IMR-90 (cell line): ENCODE measurements at regions not wholly inside any gene's neighbourhood (a gene's known extent, or its start where the extent isn't known, plus 50 kb on each side); places are given as distances from the start of the nearest gene placed in this dataset.

ENCODE experiments used
- POLR2A ChIP-seq: IDR thresholded peaks from 2 replicates; pipeline ENCODE4 v1.6.1; 2012; ENCODE audit warnings: mild to moderate bottlenecking, low read depth, low read length
- RAD21 ChIP-seq: IDR thresholded peaks from 2 replicates; pipeline ENCODE4 v1.6.1; 2012; ENCODE audit warnings: low read length, improper control_type of control experiment
- TF ChIP-seq, protein P1 (sequence below): conservative IDR thresholded peaks from 2 replicates; pipeline ENCODE4 v1.5.1; 2012; ENCODE audit warnings: mild to moderate bottlenecking, low read depth, low read length, improper control_type of control experiment

- TF ChIP-seq POLR2A: no peak
- TF ChIP-seq, protein P1, sequence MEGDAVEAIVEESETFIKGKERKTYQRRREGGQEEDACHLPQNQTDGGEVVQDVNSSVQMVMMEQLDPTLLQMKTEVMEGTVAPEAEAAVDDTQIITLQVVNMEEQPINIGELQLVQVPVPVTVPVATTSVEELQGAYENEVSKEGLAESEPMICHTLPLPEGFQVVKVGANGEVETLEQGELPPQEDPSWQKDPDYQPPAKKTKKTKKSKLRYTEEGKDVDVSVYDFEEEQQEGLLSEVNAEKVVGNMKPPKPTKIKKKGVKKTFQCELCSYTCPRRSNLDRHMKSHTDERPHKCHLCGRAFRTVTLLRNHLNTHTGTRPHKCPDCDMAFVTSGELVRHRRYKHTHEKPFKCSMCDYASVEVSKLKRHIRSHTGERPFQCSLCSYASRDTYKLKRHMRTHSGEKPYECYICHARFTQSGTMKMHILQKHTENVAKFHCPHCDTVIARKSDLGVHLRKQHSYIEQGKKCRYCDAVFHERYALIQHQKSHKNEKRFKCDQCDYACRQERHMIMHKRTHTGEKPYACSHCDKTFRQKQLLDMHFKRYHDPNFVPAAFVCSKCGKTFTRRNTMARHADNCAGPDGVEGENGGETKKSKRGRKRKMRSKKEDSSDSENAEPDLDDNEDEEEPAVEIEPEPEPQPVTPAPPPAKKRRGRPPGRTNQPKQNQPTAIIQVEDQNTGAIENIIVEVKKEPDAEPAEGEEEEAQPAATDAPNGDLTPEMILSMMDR: no peak
- no peak for TF ChIP-seq RAD21
Observed at GRCh38 chr1:60959701-60960100, 122.7 kb upstream of the NFIA start.
